ENCODE measurements at regions not wholly inside any gene's neighbourhood (a gene's known extent, or its start where the extent isn't known, plus 50 kb on each side); places are given as distances from the start of the nearest gene placed in this dataset.
"Not testable (repeated sequence)": the region's sequence is repeated elsewhere in the genome, so short reads cannot be mapped to it uniquely, and the experiment has no call there.

DNA sequence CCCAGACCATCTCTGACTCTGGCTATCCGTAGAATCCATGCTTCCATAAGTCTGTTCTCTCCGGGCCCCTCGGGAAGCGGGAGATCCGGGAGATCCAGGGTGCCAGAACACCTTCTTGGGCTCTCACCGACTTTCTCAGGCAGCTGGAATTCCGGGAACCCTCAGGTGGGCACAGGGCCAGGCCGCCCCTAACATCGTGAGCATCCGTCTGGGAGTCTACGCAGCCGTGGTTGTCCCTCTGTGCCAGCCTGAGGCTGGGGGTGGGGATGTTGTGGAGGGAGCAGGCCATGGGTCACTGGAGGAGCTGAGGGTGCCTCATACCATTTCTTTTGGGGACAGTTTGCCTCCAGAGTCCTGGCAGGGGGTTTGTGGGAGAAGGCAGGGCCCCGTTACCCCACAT is 92.3 kb upstream of the COL5A1 start:
- DNase-seq (ENCODE audit: low read depth in 1 of 2, low spot score in 1 of 2) = no peak
- Histone ChIP-seq H3K4me3 (replicated peaks; ENCODE audit: insufficient read depth, low read length) (no peak overlapping the region), H3K27me3 (ENCODE audit: insufficient read depth, poor library complexity, severe bottlenecking) (no peaks in the 10 kb centered on the region), H3K27ac (replicated peaks) (no peak overlapping the region)
- TF ChIP-seq, protein P1, sequence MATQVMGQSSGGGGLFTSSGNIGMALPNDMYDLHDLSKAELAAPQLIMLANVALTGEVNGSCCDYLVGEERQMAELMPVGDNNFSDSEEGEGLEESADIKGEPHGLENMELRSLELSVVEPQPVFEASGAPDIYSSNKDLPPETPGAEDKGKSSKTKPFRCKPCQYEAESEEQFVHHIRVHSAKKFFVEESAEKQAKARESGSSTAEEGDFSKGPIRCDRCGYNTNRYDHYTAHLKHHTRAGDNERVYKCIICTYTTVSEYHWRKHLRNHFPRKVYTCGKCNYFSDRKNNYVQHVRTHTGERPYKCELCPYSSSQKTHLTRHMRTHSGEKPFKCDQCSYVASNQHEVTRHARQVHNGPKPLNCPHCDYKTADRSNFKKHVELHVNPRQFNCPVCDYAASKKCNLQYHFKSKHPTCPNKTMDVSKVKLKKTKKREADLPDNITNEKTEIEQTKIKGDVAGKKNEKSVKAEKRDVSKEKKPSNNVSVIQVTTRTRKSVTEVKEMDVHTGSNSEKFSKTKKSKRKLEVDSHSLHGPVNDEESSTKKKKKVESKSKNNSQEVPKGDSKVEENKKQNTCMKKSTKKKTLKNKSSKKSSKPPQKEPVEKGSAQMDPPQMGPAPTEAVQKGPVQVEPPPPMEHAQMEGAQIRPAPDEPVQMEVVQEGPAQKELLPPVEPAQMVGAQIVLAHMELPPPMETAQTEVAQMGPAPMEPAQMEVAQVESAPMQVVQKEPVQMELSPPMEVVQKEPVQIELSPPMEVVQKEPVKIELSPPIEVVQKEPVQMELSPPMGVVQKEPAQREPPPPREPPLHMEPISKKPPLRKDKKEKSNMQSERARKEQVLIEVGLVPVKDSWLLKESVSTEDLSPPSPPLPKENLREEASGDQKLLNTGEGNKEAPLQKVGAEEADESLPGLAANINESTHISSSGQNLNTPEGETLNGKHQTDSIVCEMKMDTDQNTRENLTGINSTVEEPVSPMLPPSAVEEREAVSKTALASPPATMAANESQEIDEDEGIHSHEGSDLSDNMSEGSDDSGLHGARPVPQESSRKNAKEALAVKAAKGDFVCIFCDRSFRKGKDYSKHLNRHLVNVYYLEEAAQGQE (IDR thresholded peaks at IDR 0.05; ENCODE audit: insufficient replicate concordance, low read depth) = no peak
- TF ChIP-seq SPI1 (IDR thresholded peaks at IDR 0.05; ENCODE audit: borderline replicate concordance, low read depth) (no peak), GABPA (IDR thresholded peaks at IDR 0.05; ENCODE audit: low read depth) (no peak), POLR2AphosphoS5 (IDR thresholded peaks at IDR 0.05; ENCODE audit: low read depth) (no peak)
- TF ChIP-seq, protein P2, sequence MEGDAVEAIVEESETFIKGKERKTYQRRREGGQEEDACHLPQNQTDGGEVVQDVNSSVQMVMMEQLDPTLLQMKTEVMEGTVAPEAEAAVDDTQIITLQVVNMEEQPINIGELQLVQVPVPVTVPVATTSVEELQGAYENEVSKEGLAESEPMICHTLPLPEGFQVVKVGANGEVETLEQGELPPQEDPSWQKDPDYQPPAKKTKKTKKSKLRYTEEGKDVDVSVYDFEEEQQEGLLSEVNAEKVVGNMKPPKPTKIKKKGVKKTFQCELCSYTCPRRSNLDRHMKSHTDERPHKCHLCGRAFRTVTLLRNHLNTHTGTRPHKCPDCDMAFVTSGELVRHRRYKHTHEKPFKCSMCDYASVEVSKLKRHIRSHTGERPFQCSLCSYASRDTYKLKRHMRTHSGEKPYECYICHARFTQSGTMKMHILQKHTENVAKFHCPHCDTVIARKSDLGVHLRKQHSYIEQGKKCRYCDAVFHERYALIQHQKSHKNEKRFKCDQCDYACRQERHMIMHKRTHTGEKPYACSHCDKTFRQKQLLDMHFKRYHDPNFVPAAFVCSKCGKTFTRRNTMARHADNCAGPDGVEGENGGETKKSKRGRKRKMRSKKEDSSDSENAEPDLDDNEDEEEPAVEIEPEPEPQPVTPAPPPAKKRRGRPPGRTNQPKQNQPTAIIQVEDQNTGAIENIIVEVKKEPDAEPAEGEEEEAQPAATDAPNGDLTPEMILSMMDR (IDR thresholded peaks at IDR 0.05; ENCODE audit: insufficient read depth, low read length) = no peak

DNA sequence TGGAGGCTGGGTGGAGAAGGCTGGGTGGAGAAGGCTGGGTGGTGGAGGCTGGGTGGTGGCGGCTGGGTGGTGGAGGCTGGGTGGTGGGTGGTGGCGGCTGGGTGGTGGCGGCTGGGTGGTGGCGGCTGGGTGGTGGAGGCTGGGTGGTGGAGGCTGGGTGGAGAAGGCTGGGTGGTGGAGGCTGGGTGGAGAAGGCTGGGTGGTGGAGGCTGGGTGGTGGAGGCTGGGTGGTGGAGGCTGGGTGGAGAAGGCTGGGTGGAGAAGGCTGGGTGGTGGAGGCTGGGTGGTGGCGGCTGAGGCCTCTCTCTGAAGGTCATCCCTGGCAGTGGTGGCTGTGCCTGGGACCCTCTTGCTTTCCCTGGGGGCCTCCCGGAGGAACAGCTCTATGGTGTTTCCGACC is 91.5 kb upstream of the COL5A1 start:
- DNase-seq (ENCODE audit: low read depth in 1 of 2, low spot score in 1 of 2); H3K27ac ChIP-seq (replicated peaks); H3K27me3 ChIP-seq (ENCODE audit: insufficient read depth, poor library complexity, severe bottlenecking); H3K4me3 ChIP-seq (replicated peaks; ENCODE audit: insufficient read depth, low read length): not testable (repeated sequence)

DNA sequence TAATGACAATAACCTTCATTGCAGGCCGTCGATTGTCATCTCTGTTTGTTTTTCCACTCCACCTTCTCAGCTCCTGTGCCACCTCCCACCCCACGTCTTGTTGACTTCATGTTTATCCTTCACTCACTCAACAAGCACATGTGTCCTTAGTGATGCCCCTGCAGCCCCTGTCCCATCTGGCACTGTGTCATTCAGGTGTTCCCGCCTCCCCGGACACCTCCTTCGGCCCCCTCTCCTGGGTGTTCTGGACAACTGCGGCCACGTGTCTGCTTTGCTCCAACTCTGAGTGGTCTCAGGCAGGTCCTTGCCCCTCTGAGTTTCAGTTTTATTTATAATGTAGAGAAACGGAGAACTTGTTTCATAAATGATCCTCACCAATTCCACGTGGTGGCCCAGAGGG is 91.0 kb upstream of the COL5A1 start:
- no peak overlapping the region for H3K4me3 ChIP-seq (replicated peaks; ENCODE audit: insufficient read depth, low read length)
- H3K27ac ChIP-seq (replicated peaks) = no peak overlapping the region
- DNase-seq (ENCODE audit: low read depth in 1 of 2, low spot score in 1 of 2) = no peak
- no peak for TF ChIP-seq SPI1 (IDR thresholded peaks at IDR 0.05; ENCODE audit: borderline replicate concordance, low read depth)
- TF ChIP-seq POLR2AphosphoS5 (IDR thresholded peaks at IDR 0.05; ENCODE audit: low read depth) = no peak
- TF ChIP-seq GABPA (IDR thresholded peaks at IDR 0.05; ENCODE audit: low read depth) = no peak
- TF ChIP-seq, protein P1 (IDR thresholded peaks at IDR 0.05; ENCODE audit: insufficient replicate concordance, low read depth) = no peak
- TF ChIP-seq, protein P2 (IDR thresholded peaks at IDR 0.05; ENCODE audit: insufficient read depth, low read length) = no peak
- no peaks in the 10 kb centered on the region for H3K27me3 ChIP-seq (ENCODE audit: insufficient read depth, poor library complexity, severe bottlenecking)

DNA sequence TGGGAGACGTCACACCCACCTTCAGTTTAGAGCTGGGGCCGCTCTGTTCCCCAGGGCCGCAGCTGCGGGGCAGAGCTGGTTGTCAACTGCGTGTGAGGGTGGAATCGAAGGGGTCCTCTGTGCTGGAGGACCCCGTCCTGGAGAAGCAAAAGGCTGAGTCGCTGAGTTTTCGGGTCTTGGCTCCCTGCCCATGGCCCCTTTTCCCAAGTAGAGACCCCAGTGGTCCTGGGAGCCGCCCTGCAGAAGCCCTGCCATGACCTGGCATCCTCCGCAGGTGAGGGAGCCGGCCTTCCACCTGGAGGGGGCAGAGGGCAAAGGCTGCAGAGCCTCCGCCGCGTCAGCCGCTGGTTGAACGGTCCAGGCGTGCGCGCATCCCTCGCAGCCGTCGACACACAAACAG is 90.4 kb upstream of the COL5A1 start:
- TF ChIP-seq GABPA (IDR thresholded peaks at IDR 0.05; ENCODE audit: low read depth) (no peak), SPI1 (IDR thresholded peaks at IDR 0.05; ENCODE audit: borderline replicate concordance, low read depth) (no peak), POLR2AphosphoS5 (IDR thresholded peaks at IDR 0.05; ENCODE audit: low read depth) (no peak)
- TF ChIP-seq, protein P1 (IDR thresholded peaks at IDR 0.05; ENCODE audit: insufficient replicate concordance, low read depth) = no peak
- TF ChIP-seq, protein P2 (IDR thresholded peaks at IDR 0.05; ENCODE audit: insufficient read depth, low read length) = no peak
- no peak overlapping the region for H3K27ac ChIP-seq (replicated peaks)
- H3K27me3 ChIP-seq (ENCODE audit: insufficient read depth, poor library complexity, severe bottlenecking) = no peaks in the 10 kb centered on the region
- DNase-seq (ENCODE audit: low read depth in 1 of 2, low spot score in 1 of 2) = no peak
- no peak overlapping the region for H3K4me3 ChIP-seq (replicated peaks; ENCODE audit: insufficient read depth, low read length)

Data from HL-60 (cell line).